ENCODE measurements at regions not wholly inside any gene's neighbourhood (a gene's known extent, or its start where the extent isn't known, plus 50 kb on each side); places are given as distances from the start of the nearest gene placed in this dataset.

GRCh38 chr2:198343471-198343870 lies 539.1 kb downstream of the PLCL1 start:
- no peak overlapping the region for H3K27ac ChIP-seq
- H3K36me3 ChIP-seq, result no peaks in the 10 kb centered on the region
- WGBS, result 64% methylated on average over 1 of the region's 1 CpG
- no peak for DNase-seq (ENCODE audit: low spot score in 2 of 2)
- no peaks in the 10 kb centered on the region for H3K9me3 ChIP-seq
- TF ChIP-seq POLR2A (IDR thresholded peaks at IDR 0.05) (no peak), CTCF (IDR thresholded peaks at IDR 0.05) (no peak), EP300 (IDR thresholded peaks at IDR 0.05) (no peak), POLR2AphosphoS5 (IDR thresholded peaks at IDR 0.05) (no peak)
- H3K4me1 ChIP-seq, result no peaks in the 10 kb centered on the region
- H3K4me3 ChIP-seq, result no peak overlapping the region
- no peaks in the 10 kb centered on the region for H3K27me3 ChIP-seq

GRCh38 chr2:198340846-198341245 lies 536.5 kb downstream of the PLCL1 start:
- H3K27ac ChIP-seq, result no peak overlapping the region
- TF ChIP-seq POLR2AphosphoS5 (IDR thresholded peaks at IDR 0.05) (no peak), CTCF (IDR thresholded peaks at IDR 0.05) (no peak), EP300 (IDR thresholded peaks at IDR 0.05) (no peak), POLR2A (IDR thresholded peaks at IDR 0.05) (no peak)
- WGBS, result 72% methylated on average over 2 of the region's 2 CpGs
- H3K4me3 ChIP-seq, result no peak overlapping the region
- H3K36me3 ChIP-seq, result no peaks in the 10 kb centered on the region
- DNase-seq (ENCODE audit: low spot score in 2 of 2), result no peak
- no peaks in the 10 kb centered on the region for H3K9me3 ChIP-seq
- no peaks in the 10 kb centered on the region for H3K4me1 ChIP-seq
- no peaks in the 10 kb centered on the region for H3K27me3 ChIP-seq

GRCh38 chr2:198339116-198339515 lies 534.7 kb downstream of the PLCL1 start:
- H3K27me3 ChIP-seq, result no peaks in the 10 kb centered on the region
- no peak for DNase-seq (ENCODE audit: low spot score in 2 of 2)
- H3K27ac ChIP-seq, result no peak overlapping the region
- H3K9me3 ChIP-seq, result no peaks in the 10 kb centered on the region
- 93% methylated on average over 5 of the region's 5 CpGs for WGBS
- TF ChIP-seq POLR2A (IDR thresholded peaks at IDR 0.05), result no peak
- no peak for TF ChIP-seq POLR2AphosphoS5 (IDR thresholded peaks at IDR 0.05)
- TF ChIP-seq CTCF (IDR thresholded peaks at IDR 0.05), result no peak
- TF ChIP-seq EP300 (IDR thresholded peaks at IDR 0.05), result no peak
- H3K4me3 ChIP-seq, result no peak overlapping the region
- H3K36me3 ChIP-seq, result no peaks in the 10 kb centered on the region
- H3K4me1 ChIP-seq, result no peaks in the 10 kb centered on the region

- 73% methylated on average over 3 of the region's 3 CpGs for WGBS
- TF ChIP-seq POLR2AphosphoS5 (IDR thresholded peaks at IDR 0.05), result no peak
- TF ChIP-seq CTCF (IDR thresholded peaks at IDR 0.05), result no peak
- TF ChIP-seq EP300 (IDR thresholded peaks at IDR 0.05), result no peak
- no peak for TF ChIP-seq POLR2A (IDR thresholded peaks at IDR 0.05)
Observed at GRCh38 chr2:198337368-198337767, 533.0 kb downstream of the PLCL1 start.

GRCh38 chr2:198328454-198328853 lies 524.1 kb downstream of the PLCL1 start:
- DNase-seq (ENCODE audit: low spot score in 2 of 2), result no peak
- no peak for TF ChIP-seq POLR2A (IDR thresholded peaks at IDR 0.05)
- TF ChIP-seq POLR2AphosphoS5 (IDR thresholded peaks at IDR 0.05), result no peak
- no peak for TF ChIP-seq EP300 (IDR thresholded peaks at IDR 0.05)

More at GRCh38 chr2:198337368-198337767, 533.0 kb downstream of the PLCL1 start:
- Histone ChIP-seq H3K4me3 (no peak overlapping the region), H3K9me3 (no peaks in the 10 kb centered on the region), H3K27me3 (no peaks in the 10 kb centered on the region), H3K27ac (no peak overlapping the region), H3K36me3 (no peaks in the 10 kb centered on the region), H3K4me1 (no peaks in the 10 kb centered on the region)
- no peak for DNase-seq (ENCODE audit: low spot score in 2 of 2)

GRCh38 chr2:198327526-198327925 lies 523.1 kb downstream of the PLCL1 start:
- 92% methylated on average over 4 of the region's 4 CpGs for WGBS
- Histone ChIP-seq H3K4me1 (no peaks in the 10 kb centered on the region), H3K9me3 (no peaks in the 10 kb centered on the region), H3K27ac (no peak overlapping the region), H3K36me3 (no peaks in the 10 kb centered on the region), H3K4me3 (no peak overlapping the region), H3K27me3 (no peaks in the 10 kb centered on the region)
- TF ChIP-seq CTCF (IDR thresholded peaks at IDR 0.05) (no peak), POLR2A (IDR thresholded peaks at IDR 0.05) (no peak), EP300 (IDR thresholded peaks at IDR 0.05) (no peak), POLR2AphosphoS5 (IDR thresholded peaks at IDR 0.05) (no peak)
- DNase-seq (ENCODE audit: low spot score in 2 of 2), result no peak

More at GRCh38 chr2:198328454-198328853, 524.1 kb downstream of the PLCL1 start:
- no peak overlapping the region for H3K4me3 ChIP-seq
- no peaks in the 10 kb centered on the region for H3K4me1 ChIP-seq
- H3K27me3 ChIP-seq, result no peaks in the 10 kb centered on the region
- WGBS, result 95% methylated on average over 2 of the region's 2 CpGs
- no peaks in the 10 kb centered on the region for H3K36me3 ChIP-seq
- H3K9me3 ChIP-seq, result no peaks in the 10 kb centered on the region
- no peak overlapping the region for H3K27ac ChIP-seq

Measured in suprapubic skin (tissue), 4 donors.